ENCODE measurements at regions not wholly inside any gene's neighbourhood (a gene's known extent, or its start where the extent isn't known, plus 50 kb on each side); places are given as distances from the start of the nearest gene placed in this dataset.

DNA sequence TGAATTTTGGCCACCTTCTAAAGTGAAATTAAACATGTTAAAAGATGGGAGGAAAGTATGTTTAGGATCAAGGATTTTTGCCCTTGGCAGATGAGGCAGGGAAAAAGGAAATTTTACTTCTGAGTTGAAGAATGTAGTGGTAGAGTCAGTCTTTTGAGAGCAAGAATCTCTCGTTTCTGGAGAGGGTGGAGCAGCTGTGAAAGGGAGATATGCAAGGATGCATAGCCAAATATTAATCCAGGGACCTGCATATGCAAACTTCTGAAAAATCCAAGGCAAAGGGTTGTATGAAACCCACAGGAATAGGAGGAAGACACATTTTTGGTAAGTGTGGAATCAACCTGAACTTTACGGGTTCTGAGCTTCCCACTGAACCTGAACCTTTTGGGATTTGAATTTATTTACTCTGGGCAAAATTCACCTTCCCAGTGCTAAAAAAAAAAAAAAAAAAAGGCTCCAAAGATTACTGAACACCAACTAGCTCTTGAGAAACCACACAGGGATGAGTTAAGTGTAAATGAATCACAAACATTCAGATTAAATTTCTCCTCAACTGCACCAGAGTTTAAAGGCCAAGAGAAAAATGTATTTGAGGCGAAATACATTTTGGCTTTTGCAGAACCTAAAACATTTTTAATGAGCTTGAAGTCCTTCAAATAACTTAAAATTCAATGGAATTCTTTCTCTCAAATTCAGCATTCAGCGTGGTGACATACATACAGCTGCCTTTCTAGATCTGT lies 187.1 kb upstream of the CDKN3 start:
- no peak for ATAC-seq
- DNase-seq: no peak
- Mint-ChIP-seq H3K36me3 (ENCODE audit: low read depth) (no peaks in the 10 kb centered on the region), H3K27ac (no peak overlapping the region), H3K27me3 (peaks cover 22% of the 10 kb centered on the region), H3K4me3 (no peak overlapping the region), H3K4me1 (no peaks in the 10 kb centered on the region), H3K9me3 (no peaks in the 10 kb centered on the region)

DNA sequence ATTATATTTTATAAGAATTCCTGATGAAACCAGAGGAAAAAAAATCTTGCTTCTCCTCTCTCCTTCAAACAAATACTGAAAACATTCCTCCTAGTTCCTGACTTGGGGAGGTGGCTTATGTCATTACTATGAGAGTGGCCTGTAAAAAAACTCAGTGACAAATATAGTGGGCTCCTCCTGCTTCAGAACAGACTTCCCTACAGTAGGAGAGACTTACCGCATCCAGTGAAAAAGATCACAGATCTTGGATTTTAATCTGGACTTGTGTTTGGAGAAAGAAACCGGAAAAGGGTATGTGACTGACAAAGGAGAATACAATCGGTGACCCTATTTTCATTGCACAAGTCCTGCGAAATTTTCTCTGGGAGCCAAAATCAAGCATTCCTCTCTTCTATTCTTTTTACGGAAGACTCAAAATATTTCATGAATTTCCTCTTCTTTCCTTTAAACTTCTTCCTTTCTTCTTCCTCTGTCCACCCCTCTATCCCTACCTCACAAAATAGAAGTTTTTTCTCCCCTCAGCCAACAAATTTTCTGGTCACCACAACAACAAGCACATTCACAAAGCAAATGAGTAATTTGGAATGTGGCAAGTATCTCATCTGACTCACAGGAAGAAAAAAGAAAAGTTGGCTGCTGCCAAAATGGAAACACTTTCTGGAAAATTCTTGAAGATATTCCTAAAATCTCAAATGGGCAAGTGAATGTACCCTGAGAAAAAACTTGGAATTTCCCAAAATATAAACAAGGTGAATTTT lies 185.1 kb upstream of the CDKN3 start:
- H3K36me3 Mint-ChIP-seq (ENCODE audit: low read depth): no peaks in the 10 kb centered on the region
- no peak overlapping the region for H3K4me3 Mint-ChIP-seq
- DNase-seq: no peak
- H3K27ac Mint-ChIP-seq: no peak overlapping the region
- no peak for ATAC-seq
- peaks cover 18% of the 10 kb centered on the region for H3K27me3 Mint-ChIP-seq
- no peaks in the 10 kb centered on the region for H3K4me1 Mint-ChIP-seq
- H3K9me3 Mint-ChIP-seq: no peaks in the 10 kb centered on the region

DNA sequence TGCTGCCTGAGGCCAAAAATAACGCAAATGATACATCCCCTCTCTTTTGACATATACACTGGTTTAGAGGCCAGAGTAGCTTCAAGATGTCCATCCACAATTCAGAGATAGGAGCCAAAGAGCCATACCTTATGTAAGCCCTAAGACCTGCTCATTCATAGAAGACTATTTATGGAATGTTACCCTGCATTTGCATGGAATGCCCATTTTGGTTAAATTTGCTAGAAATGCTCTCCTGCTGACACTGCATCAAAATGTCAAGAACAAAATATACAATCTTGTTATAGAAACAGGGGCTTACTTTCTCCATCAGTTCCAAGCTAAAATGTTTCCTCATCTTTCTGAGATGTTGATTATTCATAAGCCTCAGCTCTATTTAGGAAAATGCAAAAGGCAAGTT lies 183.3 kb upstream of the CDKN3 start:
- Mint-ChIP-seq H3K27me3 (peaks cover 24% of the 10 kb centered on the region), H3K4me1 (no peaks in the 10 kb centered on the region), H3K4me3 (no peak overlapping the region), H3K36me3 (ENCODE audit: low read depth) (no peaks in the 10 kb centered on the region), H3K9me3 (no peaks in the 10 kb centered on the region), H3K27ac (no peak overlapping the region)
- DNase-seq: no peak
- no peak for ATAC-seq

DNA sequence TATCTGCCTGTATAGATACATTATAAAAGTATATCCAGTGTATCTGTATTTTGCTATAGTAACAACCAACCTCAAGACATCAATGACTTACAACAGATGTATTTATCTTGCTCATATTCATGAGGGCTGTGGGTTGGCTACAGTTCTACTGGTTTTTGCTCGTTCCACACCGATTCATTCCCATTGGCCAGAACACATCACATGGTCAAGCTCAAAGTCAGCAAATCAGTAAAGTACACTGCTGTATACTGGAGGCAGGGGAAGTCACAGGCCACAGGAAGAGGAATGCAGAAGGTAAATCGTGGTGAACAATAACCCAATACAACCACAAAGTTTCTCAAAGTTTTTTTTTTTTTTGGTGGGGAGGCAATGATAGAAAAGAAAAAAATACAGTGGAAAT lies 180.0 kb upstream of the CDKN3 start:
- no peak overlapping the region for H3K27ac Mint-ChIP-seq
- H3K36me3 Mint-ChIP-seq (ENCODE audit: low read depth): no peaks in the 10 kb centered on the region
- H3K9me3 Mint-ChIP-seq: no peaks in the 10 kb centered on the region
- ATAC-seq (no peak), DNase-seq (no peak)
- peaks cover 50% of the 10 kb centered on the region for H3K27me3 Mint-ChIP-seq
- no peak overlapping the region for H3K4me3 Mint-ChIP-seq
- H3K4me1 Mint-ChIP-seq: peaks cover 5% of the 10 kb centered on the region

DNA sequence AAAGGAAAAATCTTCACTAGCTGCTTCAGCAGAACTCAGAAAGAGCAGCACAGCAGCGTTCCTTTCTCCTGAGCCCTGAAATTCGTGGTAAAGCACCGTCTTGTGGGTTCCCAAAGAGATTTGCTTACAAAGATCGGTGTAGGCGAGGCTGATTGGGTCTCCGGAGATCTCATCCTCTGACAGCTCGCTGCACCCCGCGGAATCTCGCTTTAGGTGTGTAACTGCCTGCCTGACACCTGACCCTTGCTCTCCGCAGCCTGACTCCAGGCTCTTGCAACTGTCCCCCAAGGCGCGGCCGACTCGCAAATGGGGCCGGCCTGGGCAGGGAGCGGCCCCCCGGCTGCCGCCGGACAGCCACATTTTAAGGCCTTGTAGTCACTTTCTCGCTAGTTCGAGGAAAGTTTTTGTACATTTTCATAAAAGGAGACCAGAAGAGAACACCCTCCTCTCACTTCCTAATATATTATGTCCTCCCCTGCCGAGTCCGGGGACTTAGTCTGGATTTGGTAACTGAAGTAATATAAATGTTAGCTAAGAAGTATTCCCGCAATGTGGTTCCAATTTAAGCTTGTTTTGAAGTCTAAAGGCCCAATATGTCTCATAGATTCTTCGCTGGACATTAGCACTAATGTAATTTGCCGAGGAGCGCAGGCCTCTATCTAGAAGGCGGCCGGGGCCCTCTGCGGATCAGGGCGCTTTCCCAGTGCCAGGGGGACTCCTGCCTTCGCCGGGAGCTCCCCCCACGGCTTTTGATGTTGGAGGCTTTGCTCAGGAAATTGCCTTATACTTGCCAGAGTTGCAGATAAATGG lies 177.3 kb upstream of the CDKN3 start:
- Mint-ChIP-seq H3K4me3 (no peak overlapping the region), H3K36me3 (ENCODE audit: low read depth) (no peaks in the 10 kb centered on the region), H3K4me1 (peaks cover 5% of the 10 kb centered on the region), H3K9me3 (no peaks in the 10 kb centered on the region), H3K27ac (no peak overlapping the region), H3K27me3 (peaks cover 57% of the 10 kb centered on the region)
- ATAC-seq: no peak
- no peak for DNase-seq

DNA sequence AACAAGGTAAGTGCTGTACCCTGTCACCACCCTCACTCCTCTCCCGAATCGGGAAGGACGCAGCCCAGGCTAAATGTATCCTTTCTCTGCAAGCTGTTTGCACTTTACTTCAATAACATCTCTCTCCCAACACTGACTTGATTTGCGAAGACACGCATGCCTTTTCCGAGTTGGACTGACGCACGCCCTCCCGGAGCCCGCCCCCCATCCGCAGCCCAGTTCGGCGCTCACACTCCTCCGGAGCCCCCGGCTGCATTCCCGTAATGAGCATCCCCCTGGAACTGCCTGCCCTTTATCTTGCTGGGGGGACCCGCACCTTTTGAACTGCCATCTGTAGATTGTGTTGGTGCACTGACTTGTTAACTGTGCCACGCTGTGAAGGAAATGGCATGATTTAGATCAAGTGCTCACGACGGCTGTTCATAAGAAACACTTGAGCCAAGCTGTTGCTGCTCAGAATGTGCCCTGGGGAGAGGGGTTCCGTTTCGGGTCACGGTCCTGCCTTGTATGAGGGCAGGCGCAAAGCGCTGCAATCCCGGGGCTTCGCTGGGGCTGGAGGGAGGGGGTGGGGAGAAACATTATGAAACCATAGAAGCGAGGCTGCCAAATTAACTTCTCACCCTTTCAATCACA lies 176.6 kb upstream of the CDKN3 start:
- ATAC-seq: no peak
- Mint-ChIP-seq H3K4me1 (peaks cover 5% of the 10 kb centered on the region), H3K36me3 (ENCODE audit: low read depth) (no peaks in the 10 kb centered on the region), H3K27me3 (peaks cover 62% of the 10 kb centered on the region), H3K27ac (no peak overlapping the region), H3K4me3 (peak overlapping the region; percentile 54), H3K9me3 (no peaks in the 10 kb centered on the region)
- no peak for DNase-seq

DNA sequence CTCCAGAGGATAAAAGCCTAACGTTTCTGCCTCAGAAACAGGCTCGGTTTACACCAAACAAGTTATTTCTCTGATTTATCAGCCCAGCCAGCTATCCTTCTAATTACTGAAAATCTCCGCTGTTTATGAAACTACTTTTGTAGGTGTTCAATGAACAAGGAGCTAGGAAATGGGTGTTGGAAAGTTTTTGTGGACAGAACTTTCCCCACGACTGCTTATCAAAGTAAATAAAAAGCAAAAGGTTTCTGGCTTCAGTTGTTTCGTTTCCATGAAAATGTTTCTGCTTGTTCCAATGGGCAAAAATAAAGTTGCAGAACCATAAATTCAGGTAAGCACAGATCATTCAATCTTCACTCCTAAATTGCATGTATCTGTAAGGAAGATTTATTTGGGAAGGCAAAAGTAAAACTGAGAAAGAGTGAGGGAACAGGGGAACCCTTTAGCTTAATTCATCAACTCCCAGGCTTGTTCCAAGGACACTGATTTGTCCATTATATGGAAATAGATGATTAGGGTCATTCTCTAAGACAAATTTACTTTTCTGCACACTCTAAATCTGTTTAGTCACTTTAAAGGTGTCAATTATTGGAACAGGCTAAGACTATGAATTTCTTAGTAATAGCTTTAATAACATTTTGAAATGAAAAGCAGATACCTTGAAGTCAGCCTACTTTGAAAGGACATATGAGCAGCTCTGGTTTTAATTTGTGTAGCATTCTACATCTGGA lies 175.9 kb upstream of the CDKN3 start:
- ATAC-seq: no peak
- Mint-ChIP-seq H3K9me3 (no peaks in the 10 kb centered on the region), H3K27ac (no peak overlapping the region), H3K27me3 (peaks cover 67% of the 10 kb centered on the region), H3K36me3 (ENCODE audit: low read depth) (no peaks in the 10 kb centered on the region), H3K4me1 (peaks cover 5% of the 10 kb centered on the region), H3K4me3 (no peak overlapping the region)
- no peak for DNase-seq

DNA sequence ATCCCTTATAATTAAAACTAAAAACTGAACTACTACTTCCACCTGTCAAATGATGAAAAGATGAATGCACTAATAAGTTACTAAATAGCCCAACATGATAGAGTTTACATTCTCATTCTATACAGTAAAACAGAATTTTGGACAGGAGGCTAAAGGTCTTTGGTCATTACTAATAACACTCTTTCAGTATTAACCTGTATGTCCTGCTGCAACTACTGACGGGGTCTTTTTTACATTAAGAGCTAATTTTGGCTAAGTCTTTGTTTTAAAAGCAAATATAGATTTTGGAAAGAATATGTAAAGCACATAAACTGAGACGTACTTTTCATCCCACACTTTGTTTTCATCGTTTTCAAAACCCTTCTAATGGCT lies 175.4 kb upstream of the CDKN3 start:
- Mint-ChIP-seq H3K27me3 (peaks cover 68% of the 10 kb centered on the region), H3K36me3 (ENCODE audit: low read depth) (no peaks in the 10 kb centered on the region), H3K9me3 (no peaks in the 10 kb centered on the region), H3K27ac (no peak overlapping the region), H3K4me1 (peaks cover 5% of the 10 kb centered on the region), H3K4me3 (no peak overlapping the region)
- ATAC-seq (no peak), DNase-seq (no peak)

DNA sequence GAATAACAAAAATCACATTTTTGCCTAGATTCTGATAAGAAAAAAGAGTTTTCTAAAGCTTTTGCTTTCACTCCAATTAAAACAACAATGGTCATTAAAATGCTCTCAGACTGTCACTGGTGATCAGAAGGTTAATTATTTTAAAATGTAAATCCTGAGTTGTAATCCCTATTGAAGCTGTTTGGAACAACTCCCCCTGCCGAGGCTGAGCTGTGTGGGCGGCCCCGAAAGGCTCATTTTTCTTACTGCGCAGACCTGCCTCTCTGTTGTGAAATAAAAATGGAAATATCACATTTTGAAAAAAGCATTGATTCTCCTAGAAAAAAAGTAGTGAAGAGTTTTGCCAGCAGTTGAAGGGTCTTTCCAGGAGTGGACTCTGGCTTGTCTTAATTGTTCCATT lies 174.8 kb upstream of the CDKN3 start:
- peaks cover 70% of the 10 kb centered on the region for H3K27me3 Mint-ChIP-seq
- no peak for ATAC-seq
- no peak overlapping the region for H3K27ac Mint-ChIP-seq
- DNase-seq: no peak
- no peak overlapping the region for H3K4me3 Mint-ChIP-seq
- no peaks in the 10 kb centered on the region for H3K36me3 Mint-ChIP-seq (ENCODE audit: low read depth)
- H3K4me1 Mint-ChIP-seq: peaks cover 5% of the 10 kb centered on the region
- H3K9me3 Mint-ChIP-seq: no peaks in the 10 kb centered on the region

DNA sequence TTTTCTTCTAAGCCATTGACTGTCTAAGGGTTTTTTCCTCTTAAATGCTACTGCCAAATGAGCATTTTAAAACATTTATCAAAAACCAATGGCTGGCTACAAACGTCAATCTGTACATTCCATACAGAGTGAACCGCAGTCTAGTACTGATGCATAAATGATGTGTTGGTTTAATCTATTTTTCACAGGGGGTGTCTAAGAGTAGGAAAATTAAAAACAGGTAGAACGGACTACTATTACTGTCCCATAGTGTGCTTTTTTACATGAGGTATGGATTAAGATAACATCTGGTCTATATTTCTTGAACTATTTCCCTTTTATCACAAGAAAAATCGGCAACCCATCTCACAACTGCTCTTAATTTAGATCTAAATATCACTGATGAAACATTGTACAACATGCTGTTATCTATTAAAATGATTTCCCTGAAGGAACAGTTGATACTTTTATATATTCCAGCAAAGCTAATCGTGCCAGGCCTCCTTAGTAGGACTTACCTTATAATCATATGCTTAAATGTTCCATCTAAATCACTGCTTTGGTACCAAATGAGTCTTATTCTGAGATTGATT lies 172.9 kb upstream of the CDKN3 start:
- no peak for ATAC-seq
- Mint-ChIP-seq H3K9me3 (no peaks in the 10 kb centered on the region), H3K4me3 (no peak overlapping the region), H3K27me3 (peaks cover 63% of the 10 kb centered on the region), H3K4me1 (peaks cover 5% of the 10 kb centered on the region), H3K27ac (no peak overlapping the region), H3K36me3 (ENCODE audit: low read depth) (no peaks in the 10 kb centered on the region)
- DNase-seq: no peak

DNA sequence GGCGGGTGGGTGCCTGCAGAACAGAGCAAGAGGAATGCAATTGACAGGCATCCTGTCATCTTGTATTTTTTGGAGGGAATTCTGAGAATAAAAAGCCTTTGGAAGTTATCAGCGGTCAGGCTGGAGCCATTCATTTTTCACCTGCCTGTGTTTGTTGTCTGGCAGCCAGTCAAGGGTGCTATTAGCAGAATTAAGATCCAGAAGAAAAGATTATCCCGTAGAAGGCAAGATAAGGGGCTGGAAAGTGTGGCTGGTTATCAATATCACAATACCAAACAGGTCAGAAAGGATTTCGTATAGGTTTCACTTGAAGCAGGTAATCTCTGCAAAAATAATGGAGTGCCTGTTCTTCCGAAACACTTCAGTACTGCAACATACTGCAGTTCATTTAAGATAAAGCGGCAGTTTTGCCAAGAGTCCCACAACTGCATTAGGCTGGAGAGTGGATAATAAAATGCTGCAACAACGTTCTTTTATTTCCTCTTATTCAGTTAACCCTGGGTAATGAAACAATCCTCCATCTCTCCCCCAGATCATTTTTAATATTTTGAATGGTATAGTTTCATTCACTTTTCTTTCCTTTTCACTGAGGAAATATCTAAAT lies 171.2 kb upstream of the CDKN3 start:
- no peak for ATAC-seq
- peaks cover 50% of the 10 kb centered on the region for H3K27me3 Mint-ChIP-seq

DNA sequence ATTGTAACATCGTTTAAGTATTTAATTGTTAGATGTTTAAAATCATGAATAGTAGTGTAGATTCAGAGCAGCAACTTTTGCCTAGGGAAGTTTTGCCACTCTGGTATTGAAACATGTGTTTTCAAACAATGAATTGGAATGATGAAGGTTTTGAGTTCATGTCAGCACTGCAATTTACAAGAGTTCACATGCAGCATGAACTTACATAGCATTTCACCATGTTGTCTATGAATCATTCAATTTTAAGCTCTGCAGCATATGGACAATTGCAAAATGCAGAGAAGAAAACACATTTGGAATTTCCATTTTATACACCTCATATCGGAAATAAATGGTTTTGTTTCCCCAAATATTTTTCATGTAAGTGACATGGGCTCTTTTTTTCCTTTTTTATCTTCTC lies 170.7 kb upstream of the CDKN3 start:
- no peaks in the 10 kb centered on the region for H3K9me3 Mint-ChIP-seq
- H3K4me3 Mint-ChIP-seq: no peak overlapping the region
- ATAC-seq (no peak), DNase-seq (no peak)
- H3K36me3 Mint-ChIP-seq (ENCODE audit: low read depth): no peaks in the 10 kb centered on the region
- peaks cover 46% of the 10 kb centered on the region for H3K27me3 Mint-ChIP-seq
- H3K27ac Mint-ChIP-seq: no peak overlapping the region
- H3K4me1 Mint-ChIP-seq: no peaks in the 10 kb centered on the region

More for the DNA sequence above, 171.2 kb upstream of the CDKN3 start:
- no peaks in the 10 kb centered on the region for H3K9me3 Mint-ChIP-seq
- H3K4me3 Mint-ChIP-seq: no peak overlapping the region
- H3K36me3 Mint-ChIP-seq (ENCODE audit: low read depth): no peaks in the 10 kb centered on the region
- no peak for DNase-seq
- no peaks in the 10 kb centered on the region for H3K4me1 Mint-ChIP-seq
- H3K27ac Mint-ChIP-seq: no peak overlapping the region

DNA sequence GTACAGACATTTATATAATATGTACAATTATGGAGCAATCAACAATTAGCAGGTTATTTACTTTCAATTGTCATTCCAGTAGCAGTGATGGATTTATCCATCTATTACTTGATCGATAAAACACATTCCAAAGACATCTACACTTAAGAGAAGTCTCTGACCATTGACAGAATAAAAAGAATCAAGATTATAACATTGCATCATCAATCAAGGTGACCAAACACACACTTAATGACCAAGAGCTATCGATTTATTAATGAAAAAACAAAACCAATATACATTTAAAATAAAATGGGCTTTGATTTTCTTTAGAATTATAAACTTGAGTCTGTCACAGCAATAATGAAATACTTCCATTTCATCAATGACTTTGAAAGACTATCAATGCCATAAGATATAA lies 170.2 kb upstream of the CDKN3 start:
- Mint-ChIP-seq H3K36me3 (ENCODE audit: low read depth) (no peaks in the 10 kb centered on the region), H3K27ac (no peak overlapping the region), H3K4me1 (no peaks in the 10 kb centered on the region), H3K4me3 (no peak overlapping the region), H3K9me3 (no peaks in the 10 kb centered on the region), H3K27me3 (peaks cover 41% of the 10 kb centered on the region)
- DNase-seq: no peak
- no peak for ATAC-seq
